ENCODE measurements at regions not wholly inside any gene's neighbourhood (a gene's known extent, or its start where the extent isn't known, plus 50 kb on each side); places are given as distances from the start of the nearest gene placed in this dataset.

GRCh38 chr1:90501281-90501680 is 215.8 kb downstream of the BARHL2 start:
- TF ChIP-seq CTCF (IDR thresholded peaks at IDR 0.05) (no peak), POLR2A (IDR thresholded peaks at IDR 0.05) (no peak)

Data from adrenal gland (tissue), 5 donors.